BJ (cell line): ENCODE measurements at regions not wholly inside any gene's neighbourhood (a gene's known extent, or its start where the extent isn't known, plus 50 kb on each side); places are given as distances from the start of the nearest gene placed in this dataset.

Source experiments
- CTCF ChIA-PET: fragments of 350-600 bp; formaldehyde crosslinking; extraction: SDS; loops from one replicate; lab custom pipeline; 2021; ENCODE audit warnings: antibody characterized with exemption, inconsistent platforms; lab: Yijun Ruan, JAX
- POLR2A ChIA-PET: fragments of 300-600 bp; sonication (Branson Sonifier 250); formaldehyde crosslinking; extraction: SDS; loops from one replicate; lab custom pipeline; 2021; ENCODE audit warnings: antibody characterized with exemption; lab: Charles Lee
- DNase-seq: peaks from one replicate; pipeline ENCODE4 v3.0.0-alpha.2; 2011; ENCODE audit warnings: low read depth
- H3K27me3 ChIP-seq: 2 replicates; pipeline ENCODE4 v1.6.0; 2011; ENCODE audit warnings: low read length; ENCODE audit not compliant: control insufficient read depth, insufficient read depth
- H3K36me3 ChIP-seq: 2 replicates; pipeline ENCODE4 v1.5.1; 2011; ENCODE audit warnings: low read length; ENCODE audit not compliant: control insufficient read depth, insufficient read depth
- H3K4me3 ChIP-seq: 2 replicates; pipeline ENCODE4 v1.5.1; 2011; ENCODE audit warnings: low read depth, mild to moderate bottlenecking, control low read depth, low read length
- TF ChIP-seq, protein P1 (sequence below): IDR thresholded peaks from 2 replicates; pipeline ENCODE4 v1.5.1; 2011; ENCODE audit warnings: low read depth, mild to moderate bottlenecking, control low read depth, inconsistent platforms, low read length, moderate library complexity; ENCODE audit not compliant: insufficient read depth

DNA sequence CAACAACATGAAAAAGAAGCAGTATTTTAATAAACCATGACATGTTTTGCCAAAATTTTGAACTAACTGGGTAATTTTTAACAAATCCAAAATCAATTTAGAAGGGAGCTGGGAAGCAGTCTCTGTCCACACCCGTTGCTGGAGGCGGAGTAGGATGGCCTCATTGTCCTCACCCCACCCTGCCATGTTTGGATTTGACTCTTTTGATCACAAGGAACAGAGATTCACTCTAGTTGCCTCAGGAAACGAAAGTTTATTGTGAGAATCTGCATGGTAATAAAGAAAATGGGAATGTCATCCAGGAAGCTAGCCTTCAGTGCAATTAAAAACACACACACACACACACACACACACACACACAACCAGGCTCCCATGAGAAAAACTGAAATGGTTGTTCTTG, 145.4 kb downstream of the SLC30A10 start:
- TF ChIP-seq, protein P1, sequence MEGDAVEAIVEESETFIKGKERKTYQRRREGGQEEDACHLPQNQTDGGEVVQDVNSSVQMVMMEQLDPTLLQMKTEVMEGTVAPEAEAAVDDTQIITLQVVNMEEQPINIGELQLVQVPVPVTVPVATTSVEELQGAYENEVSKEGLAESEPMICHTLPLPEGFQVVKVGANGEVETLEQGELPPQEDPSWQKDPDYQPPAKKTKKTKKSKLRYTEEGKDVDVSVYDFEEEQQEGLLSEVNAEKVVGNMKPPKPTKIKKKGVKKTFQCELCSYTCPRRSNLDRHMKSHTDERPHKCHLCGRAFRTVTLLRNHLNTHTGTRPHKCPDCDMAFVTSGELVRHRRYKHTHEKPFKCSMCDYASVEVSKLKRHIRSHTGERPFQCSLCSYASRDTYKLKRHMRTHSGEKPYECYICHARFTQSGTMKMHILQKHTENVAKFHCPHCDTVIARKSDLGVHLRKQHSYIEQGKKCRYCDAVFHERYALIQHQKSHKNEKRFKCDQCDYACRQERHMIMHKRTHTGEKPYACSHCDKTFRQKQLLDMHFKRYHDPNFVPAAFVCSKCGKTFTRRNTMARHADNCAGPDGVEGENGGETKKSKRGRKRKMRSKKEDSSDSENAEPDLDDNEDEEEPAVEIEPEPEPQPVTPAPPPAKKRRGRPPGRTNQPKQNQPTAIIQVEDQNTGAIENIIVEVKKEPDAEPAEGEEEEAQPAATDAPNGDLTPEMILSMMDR = no peak
- Histone ChIP-seq H3K27me3 (no peaks in the 10 kb centered on the region), H3K4me3 (no peak overlapping the region), H3K36me3 (no peaks in the 10 kb centered on the region)
- DNase-seq = no peak
- ChIA-PET CTCF (no interaction called here), POLR2A (no interaction called here)

DNA sequence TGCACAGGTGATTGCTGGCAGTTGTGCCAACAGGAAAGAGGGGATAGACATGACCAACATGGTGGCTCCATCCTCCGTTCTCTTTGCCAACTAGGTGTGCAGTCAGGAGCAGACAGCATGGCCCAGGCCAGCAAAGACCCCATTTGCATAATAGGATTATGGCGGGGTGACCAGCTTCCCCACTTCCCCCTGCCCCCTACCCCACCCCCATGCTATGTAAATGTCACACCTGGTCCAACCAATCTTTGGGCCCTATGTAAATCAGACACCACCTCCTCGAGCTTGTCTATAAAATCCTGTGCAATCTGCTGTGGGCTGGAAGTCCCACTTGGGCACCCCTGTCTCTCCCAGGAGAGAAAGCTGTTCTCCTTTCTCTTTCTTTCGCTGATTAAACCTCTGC, 146.0 kb downstream of the SLC30A10 start:
- TF ChIP-seq, protein P1 = no peak
- Histone ChIP-seq H3K36me3 (no peaks in the 10 kb centered on the region), H3K27me3 (no peaks in the 10 kb centered on the region), H3K4me3 (no peak overlapping the region)
- CTCF ChIA-PET = no interaction called here
- POLR2A ChIA-PET = no interaction called here
- DNase-seq = no peak

DNA sequence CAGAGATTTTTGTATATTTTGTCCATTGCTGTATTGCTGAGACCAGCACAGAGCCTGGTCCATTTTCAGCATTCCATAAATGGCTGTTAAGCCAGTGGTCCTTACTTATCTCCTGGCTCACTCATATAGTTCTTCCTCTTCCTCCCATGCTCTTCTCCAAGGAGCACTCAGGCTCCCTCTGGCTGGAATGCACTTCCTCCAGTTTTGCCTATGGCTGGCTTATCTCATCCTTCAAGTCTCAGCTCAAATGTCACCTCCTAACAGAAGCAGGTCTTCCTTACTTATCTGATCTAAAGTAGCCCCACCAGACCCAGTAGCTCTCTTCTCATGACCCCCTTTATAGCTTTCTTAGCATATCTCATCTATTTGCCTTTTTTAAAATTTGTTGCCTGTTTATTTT, 146.9 kb downstream of the SLC30A10 start:
- H3K27me3 ChIP-seq = no peaks in the 10 kb centered on the region
- POLR2A ChIA-PET = no interaction called here
- DNase-seq = no peak
- TF ChIP-seq, protein P1 = no peak
- CTCF ChIA-PET = no interaction called here
- H3K36me3 ChIP-seq = no peaks in the 10 kb centered on the region
- H3K4me3 ChIP-seq = no peak overlapping the region

DNA sequence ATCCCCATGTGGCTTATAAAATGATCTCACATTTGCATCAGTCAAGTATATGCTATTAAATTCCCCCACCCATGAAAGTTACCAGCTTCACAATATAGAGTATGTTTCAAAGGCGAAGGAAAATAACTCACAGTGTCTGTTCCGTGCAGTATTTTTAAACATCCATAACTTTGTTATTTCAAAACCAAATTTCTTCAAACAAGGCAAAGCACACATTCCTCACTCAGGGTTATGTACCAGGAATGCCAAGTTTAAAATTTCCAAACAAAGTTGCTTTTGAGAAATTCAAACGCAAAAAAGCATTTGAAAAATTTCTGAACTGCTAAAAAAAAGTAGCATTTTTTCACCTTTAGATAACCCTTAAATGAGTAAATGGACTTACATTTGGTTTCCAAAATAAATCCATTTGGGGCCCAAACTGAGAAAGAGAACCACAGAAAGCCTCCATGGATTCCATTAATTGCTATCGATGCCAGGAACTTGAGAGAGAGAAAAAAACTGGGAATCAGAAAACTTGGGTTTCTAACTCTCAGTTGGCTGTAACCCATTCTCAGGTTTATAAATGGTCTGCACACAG, 149.5 kb downstream of the SLC30A10 start:
- H3K4me3 ChIP-seq = no peak overlapping the region
- no peaks in the 10 kb centered on the region for H3K36me3 ChIP-seq
- H3K27me3 ChIP-seq = no peaks in the 10 kb centered on the region
- POLR2A ChIA-PET = no interaction called here
- TF ChIP-seq, protein P1 = no peak
- CTCF ChIA-PET = no interaction called here
- no peak for DNase-seq

DNA sequence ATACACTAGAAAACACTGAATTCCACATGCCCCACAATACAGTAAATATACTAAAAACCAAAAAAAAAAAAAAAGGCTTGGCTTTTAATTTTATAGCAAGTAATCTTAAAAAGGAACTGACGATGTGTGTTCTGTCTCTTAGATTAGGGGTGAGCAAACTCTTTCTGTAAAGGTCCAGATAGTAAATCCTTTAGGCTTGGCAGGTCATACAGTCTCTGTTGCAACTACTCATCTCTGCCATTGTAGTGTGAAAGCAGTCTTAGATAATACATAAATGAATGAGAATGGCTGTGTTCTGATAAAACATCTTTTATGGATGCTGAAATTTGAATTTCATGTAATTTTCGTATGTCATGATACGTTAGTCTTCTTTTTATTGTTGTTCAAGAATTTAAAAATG, 150.2 kb downstream of the SLC30A10 start:
- POLR2A ChIA-PET = no interaction called here
- CTCF ChIA-PET = no interaction called here

More for the DNA sequence above, 150.2 kb downstream of the SLC30A10 start:
- Histone ChIP-seq H3K36me3 (no peaks in the 10 kb centered on the region), H3K4me3 (no peak overlapping the region), H3K27me3 (no peaks in the 10 kb centered on the region)
- no peak for DNase-seq
- TF ChIP-seq, protein P1 = no peak
